ENCODE measurements at regions not wholly inside any gene's neighbourhood (a gene's known extent, or its start where the extent isn't known, plus 50 kb on each side); places are given as distances from the start of the nearest gene placed in this dataset.
"Not testable (repeated sequence)": the region's sequence is repeated elsewhere in the genome, so short reads cannot be mapped to it uniquely, and the experiment has no call there.

- TF ChIP-seq CTCF (IDR thresholded peaks at IDR 0.05; ENCODE audit: low read depth, low read length), result no peak
- Histone ChIP-seq H3K27me3 (no peaks in the 10 kb centered on the region), H3K4me3 (no peak overlapping the region), H3K36me3 (no peaks in the 10 kb centered on the region), H3K9me3 (ENCODE audit: low read depth) (no peaks in the 10 kb centered on the region), H3K27ac (no peak overlapping the region), H3K4me1 (ENCODE audit: low read depth) (no peaks in the 10 kb centered on the region)
- DNase-seq (ENCODE audit: low read depth in 1 of 2, low spot score in 1 of 2), result no peak
These were observed 554.2 kb downstream of the FLRT2 start for GRCh38 chr14:86084097-86084496.

- DNase-seq (ENCODE audit: low read depth in 1 of 2, low spot score in 1 of 2), result no peak
- Histone ChIP-seq H3K27ac (no peak overlapping the region), H3K4me1 (ENCODE audit: low read depth) (no peaks in the 10 kb centered on the region), H3K4me3 (no peak overlapping the region), H3K27me3 (no peaks in the 10 kb centered on the region), H3K36me3 (no peaks in the 10 kb centered on the region), H3K9me3 (ENCODE audit: low read depth) (no peaks in the 10 kb centered on the region)
- no peak for TF ChIP-seq CTCF (IDR thresholded peaks at IDR 0.05; ENCODE audit: low read depth, low read length)
These were observed 553.7 kb downstream of the FLRT2 start for GRCh38 chr14:86083616-86084015.

GRCh38 chr14:86072116-86072894, 542.4 kb downstream of the FLRT2 start:
- Histone ChIP-seq H3K4me1 (ENCODE audit: low read depth) (no peaks in the 10 kb centered on the region), H3K27ac (no peak overlapping the region), H3K36me3 (no peaks in the 10 kb centered on the region), H3K9me3 (ENCODE audit: low read depth) (no peaks in the 10 kb centered on the region), H3K4me3 (no peak overlapping the region), H3K27me3 (no peaks in the 10 kb centered on the region)
- no peak for DNase-seq (ENCODE audit: low read depth in 1 of 2, low spot score in 1 of 2)
- TF ChIP-seq CTCF (IDR thresholded peaks at IDR 0.05; ENCODE audit: low read depth, low read length), result no peak

- no peaks in the 10 kb centered on the region for H3K4me1 ChIP-seq (ENCODE audit: low read depth)
- no peaks in the 10 kb centered on the region for H3K9me3 ChIP-seq (ENCODE audit: low read depth)
- no peak for TF ChIP-seq CTCF (IDR thresholded peaks at IDR 0.05; ENCODE audit: low read depth, low read length)
- no peaks in the 10 kb centered on the region for H3K36me3 ChIP-seq
- no peak for DNase-seq (ENCODE audit: low read depth in 1 of 2, low spot score in 1 of 2)
- H3K27me3 ChIP-seq, result no peaks in the 10 kb centered on the region
- no peak overlapping the region for H3K27ac ChIP-seq
- H3K4me3 ChIP-seq, result no peak overlapping the region
These were observed 536.7 kb downstream of the FLRT2 start for GRCh38 chr14:86066651-86067050.

GRCh38 chr14:86065407-86065806, 535.5 kb downstream of the FLRT2 start:
- H3K9me3 ChIP-seq (ENCODE audit: low read depth), result no peaks in the 10 kb centered on the region
- no peaks in the 10 kb centered on the region for H3K27me3 ChIP-seq
- H3K36me3 ChIP-seq, result no peaks in the 10 kb centered on the region
- H3K4me1 ChIP-seq (ENCODE audit: low read depth), result no peaks in the 10 kb centered on the region
- no peak for TF ChIP-seq CTCF (IDR thresholded peaks at IDR 0.05; ENCODE audit: low read depth, low read length)
- H3K27ac ChIP-seq, result no peak overlapping the region
- no peak overlapping the region for H3K4me3 ChIP-seq
- DNase-seq (ENCODE audit: low read depth in 1 of 2, low spot score in 1 of 2), result no peak

- H3K27me3 ChIP-seq; H3K4me1 ChIP-seq (ENCODE audit: low read depth); H3K27ac ChIP-seq; H3K36me3 ChIP-seq; DNase-seq (ENCODE audit: low read depth in 1 of 2, low spot score in 1 of 2); H3K4me3 ChIP-seq; H3K9me3 ChIP-seq (ENCODE audit: low read depth): not testable (repeated sequence)
These were observed 534.7 kb downstream of the FLRT2 start for GRCh38 chr14:86064595-86064994.
